Heart left ventricle (tissue), 16 donors: ENCODE measurements at regions not wholly inside any gene's neighbourhood (a gene's known extent, or its start where the extent isn't known, plus 50 kb on each side); places are given as distances from the start of the nearest gene placed in this dataset.

Experiments used
- ATAC-seq, 4 donors: fragments of 200-7000 bp; cut with Tn5 transposase; one replicate each; pipeline ENCODE4 v1.9.1; 2020 to 2022; ENCODE audit warnings: moderate library complexity in 4 of 4, mild to moderate bottlenecking in 3 of 4, moderate number of reproducible peaks in 1 of 4
- DNase-seq, 5 donors: peaks; one replicate each; pipeline ENCODE4 v3.0.0-alpha.2; 2020
- H3K27ac ChIP-seq, 12 donors: fragments of 200-600 bp; sonication (generic) in 4 of 12; one replicate each; pipeline versions ENCODE4 v1.5.0 to v1.8.0; 2016 to 2022; ENCODE audit warnings: mild to moderate bottlenecking in 2 of 12
- H3K27me3 ChIP-seq, 9 donors: fragments of 200-600 bp; sonication (generic) in 2 of 9; one replicate each; pipeline versions ENCODE4 v1.5.1 to v1.8.0; 2016 to 2022; ENCODE audit warnings: mild to moderate bottlenecking in 3 of 9
- H3K36me3 ChIP-seq, 9 donors: fragments of 200-600 bp; sonication (generic) in 2 of 9; one replicate each; pipeline versions ENCODE4 v1.5.0 to v1.8.0; 2018 to 2022; ENCODE audit warnings: mild to moderate bottlenecking in 2 of 9
- H3K4me1 ChIP-seq, 12 donors: fragments of 200-600 bp; sonication (generic) in 4 of 12; one replicate each; pipeline versions ENCODE4 v1.5.0 to v1.8.0; 2016 to 2022; ENCODE audit warnings: mild to moderate bottlenecking in 3 of 12
- H3K4me3 ChIP-seq, 12 donors: fragments of 200-600 bp; sonication (generic) in 4 of 12; one replicate each; pipeline versions ENCODE4 v1.5.0 to v1.8.0; 2017 to 2022; ENCODE audit warnings: mild to moderate bottlenecking in 9 of 12, moderate library complexity in 4 of 12
- H3K9me3 ChIP-seq, 12 donors: fragments of 200-600 bp; sonication (generic) in 4 of 12; one replicate each; pipeline versions ENCODE4 v1.5.0 to v1.8.0; 2016 to 2022; ENCODE audit warnings: mild to moderate bottlenecking in 1 of 12
- CTCF ChIP-seq, 12 donors: fragments of 200-600 bp; sonication (generic) in 4 of 12; IDR thresholded peaks; one replicate each; pipeline versions ENCODE4 v1.5.0 to v1.8.0; 2018 to 2022; ENCODE audit warnings: antibody characterized with exemption in 12 of 12, mild to moderate bottlenecking in 5 of 12
- POLR2A ChIP-seq, 2 donors: fragments of 450-650 bp; IDR thresholded peaks; one replicate each; pipeline ENCODE4 v1.6.1; 2017; ENCODE audit warnings: antibody characterized with exemption in 2 of 2, mild to moderate bottlenecking in 2 of 2, moderate library complexity in 2 of 2
- WGBS, 4 donors: extraction: QIAGEN DNeasy Blood & Tissue Kit in 2 of 4; methylation state at CpG; one replicate each; pipeline versions ENCODE4 v1.1.5 to v1.1.7; 2013 to 2018; 5-methylcytosine and 5-hydroxymethylcytosine counted together
- intact Hi-C, 10 donors: fragments of 100-400 bp; cut with DNase I; formaldehyde crosslinking; loops; one replicate each; pipeline versions ENCODE4 v1.11.1 to v1.14.2; 2022
- donor health status: ischemic (EF 13 %, LVEDD 7.1; RV severe dilation, severe dysfunction).
- donor health status: healthy with polysubstance abuse.
- donor health status: DM: no; HTN: yes; CAD: no.
- donor health status: DM: no; HTN: no; CAD: no.
- donor health status: ischemic (EF 25% LVEDD 6.9; RV normal size, moderate dysfunction).
- donor health status: ischemic (EF 25% LVEDD 5.7; RV mildly dilated, moderate dysfunction).
- donor health status: healthy.
- donor health status: DM: yes; HTN: yes; CAD: no.
- donor health status: ischemic (EF 35%, LVEDD 5.7; RV mildly dilated, moderate dysfunction).
- donor health status: nonischemic (EF 11% LVEDD 7.7; RV severe dilation, severe dysfunction).
- donor health status: DM: yes; HTN: yes; CAD: no.
- donor health status: PGD.
- donor health status: ischemic (EF 29% LVEDD 5.4; RV normal size, mild dysfunction).
- donor health status: nonischemic (EF 23%, LVEDD 6.1; RV moderate dilation, normal function).

- ATAC-seq = no peak
- Histone ChIP-seq H3K4me3 (no peak overlapping the region), H3K9me3 (no peaks in the 10 kb centered on the region), H3K27ac (no peak overlapping the region), H3K4me1 (no peaks in the 10 kb centered on the region), H3K27me3 (peaks cover 0 to 25% (median 5%) of the 10 kb centered on the region in 9 donors), H3K36me3 (no peaks in the 10 kb centered on the region)
- intact Hi-C loops = no loop called here
- 56 to 68% (median 63%) methylated on average over 1 of the region's 1 CpG for WGBS, 4 donors
- DNase-seq = no peak
- TF ChIP-seq CTCF (IDR thresholded peaks at IDR 0.05) = no peak
- TF ChIP-seq POLR2A (IDR thresholded peaks at IDR 0.05) = no peak
These were observed 530.0 kb downstream of the EPHB1 start for GRCh38 chr3:135325096-135325495.

- no peak for TF ChIP-seq CTCF (IDR thresholded peaks at IDR 0.05)
- TF ChIP-seq POLR2A (IDR thresholded peaks at IDR 0.05) = no peak
- Histone ChIP-seq H3K9me3 (no peaks in the 10 kb centered on the region), H3K4me3 (no peak overlapping the region), H3K4me1 (no peaks in the 10 kb centered on the region), H3K36me3 (no peaks in the 10 kb centered on the region), H3K27me3 (peaks cover 0 to 19% (median 5%) of the 10 kb centered on the region in 9 donors), H3K27ac (no peak overlapping the region)
- intact Hi-C loops = no loop called here
- 41 to 52% (median 44%) methylated on average over 6 of the region's 6 CpGs for WGBS, 4 donors
- ATAC-seq = no peak
- peak in 2 of 5 donors; percentile 31 to 34 for DNase-seq
These were observed 530.7 kb downstream of the EPHB1 start for GRCh38 chr3:135325726-135326235.

- H3K4me1 ChIP-seq = no peaks in the 10 kb centered on the region
- intact Hi-C loops = no loop called here
- no peak for TF ChIP-seq CTCF (IDR thresholded peaks at IDR 0.05)
- TF ChIP-seq POLR2A (IDR thresholded peaks at IDR 0.05) = no peak
- WGBS, 4 donors = 86 to 100% (median 94%) methylated on average over 1 of the region's 1 CpG
- no peak for DNase-seq
- no peaks in the 10 kb centered on the region for H3K36me3 ChIP-seq
- H3K27me3 ChIP-seq = peaks cover 0 to 17% (median 5%) of the 10 kb centered on the region in 9 donors
- ATAC-seq = no peak
- no peak overlapping the region for H3K4me3 ChIP-seq
- H3K27ac ChIP-seq = no peak overlapping the region
- H3K9me3 ChIP-seq = peaks cover 0 to 2% (median 0%) of the 10 kb centered on the region in 12 donors
These were observed 531.8 kb downstream of the EPHB1 start for GRCh38 chr3:135326851-135327250.

DNA sequence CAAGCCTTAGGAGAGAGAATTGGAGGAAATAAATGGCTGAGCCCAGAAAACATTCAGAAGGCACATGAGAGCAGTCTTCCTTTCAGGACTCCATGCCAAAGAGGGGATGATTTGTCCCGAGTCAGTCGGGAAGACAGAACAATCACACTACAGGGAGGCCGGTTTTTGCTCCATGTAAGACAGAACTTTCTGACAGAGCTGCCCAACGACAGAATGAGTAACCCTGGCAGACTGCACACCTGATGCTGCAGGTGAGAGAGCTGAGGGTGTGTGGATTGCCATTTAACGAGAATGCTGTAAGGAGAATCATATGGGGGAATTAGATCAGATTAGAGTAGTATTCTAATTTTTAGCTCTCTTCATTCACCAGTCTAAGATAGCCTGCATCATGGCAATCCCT is 533.0 kb downstream of the EPHB1 start:
- no peak overlapping the region for H3K4me3 ChIP-seq
- peaks cover 0 to 12% (median 4%) of the 10 kb centered on the region in 9 donors for H3K27me3 ChIP-seq
- H3K9me3 ChIP-seq = peaks cover 0 to 4% (median 0%) of the 10 kb centered on the region in 12 donors
- no peaks in the 10 kb centered on the region for H3K4me1 ChIP-seq
- TF ChIP-seq POLR2A (IDR thresholded peaks at IDR 0.05) (no peak), CTCF (IDR thresholded peaks at IDR 0.05) (no peak)
- DNase-seq = no peak
- ATAC-seq = no peak
- no peaks in the 10 kb centered on the region for H3K36me3 ChIP-seq
- H3K27ac ChIP-seq = no peak overlapping the region
- intact Hi-C loops = no loop called here
- 49 to 73% (median 67%) methylated on average over 5 of the region's 5 CpGs for WGBS, 4 donors
